Dedifferentiated amniotic fluid mesenchymal stem cell (primary cell): ENCODE measurements at regions not wholly inside any gene's neighbourhood (a gene's known extent, or its start where the extent isn't known, plus 50 kb on each side); places are given as distances from the start of the nearest gene placed in this dataset.

Experiments used
- DNase-seq: peaks from one replicate; pipeline ENCODE4 v3.0.0-alpha.2; 2016; ENCODE audit errors: extremely low spot score

DNA sequence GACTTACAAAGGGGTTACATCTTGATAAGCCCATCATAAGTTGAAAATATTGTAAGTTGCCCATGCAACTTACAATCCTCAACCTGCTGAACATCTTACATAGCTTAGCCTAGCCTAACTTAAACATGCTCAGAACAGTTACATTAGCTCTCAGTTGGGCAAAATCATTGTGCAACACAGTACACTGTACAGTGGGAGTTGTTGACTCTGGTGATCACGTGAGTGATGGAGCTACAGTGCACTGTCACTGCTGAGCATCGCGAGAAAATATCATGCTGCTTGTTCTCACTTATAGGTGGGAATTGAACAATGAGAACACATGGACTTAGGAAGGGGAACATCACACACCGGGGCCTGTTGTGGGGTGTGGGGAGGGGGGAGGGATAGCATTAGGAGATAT is 214.9 kb upstream of the ZMIZ1 start:
- no peak for DNase-seq

DNA sequence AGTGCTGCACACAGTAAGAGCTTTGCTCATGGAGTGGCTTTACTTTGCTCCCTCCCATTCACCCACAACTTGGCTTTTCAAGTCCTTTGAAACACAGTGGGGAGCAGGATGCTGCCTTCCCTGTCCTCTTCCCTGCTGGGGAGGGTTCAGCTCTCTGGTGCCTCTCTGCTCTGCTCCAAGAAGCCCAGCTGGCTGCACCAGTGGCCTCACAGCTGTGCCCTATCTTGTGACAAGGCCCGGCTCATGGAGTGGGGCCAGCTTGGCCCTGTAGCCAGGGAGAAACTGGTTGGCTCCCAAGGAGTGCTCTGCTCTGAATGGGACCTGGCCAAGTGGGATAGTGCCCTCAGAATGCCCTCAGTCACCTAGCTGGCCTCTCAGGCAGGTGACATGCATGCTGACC is 212.3 kb upstream of the ZMIZ1 start:
- no peak for DNase-seq

DNA sequence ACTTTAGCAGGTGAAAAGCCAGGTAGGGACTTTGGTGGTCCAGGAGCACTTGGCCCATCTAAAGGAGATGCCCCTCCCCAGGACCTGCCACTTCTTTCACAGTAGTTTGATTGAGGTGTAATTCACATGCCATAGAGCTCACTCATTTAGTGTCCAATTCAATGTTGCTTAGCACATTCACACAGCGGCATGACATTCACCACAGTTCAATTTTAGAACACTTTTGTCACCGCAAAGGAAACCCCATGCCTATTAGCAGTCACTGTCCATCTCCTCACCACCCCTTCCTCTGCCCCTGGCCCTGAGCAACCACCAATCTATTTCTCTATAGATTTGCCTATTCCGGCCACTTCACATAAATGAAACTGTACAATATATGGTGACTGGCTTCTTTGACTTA is 211.6 kb upstream of the ZMIZ1 start:
- no peak for DNase-seq

DNA sequence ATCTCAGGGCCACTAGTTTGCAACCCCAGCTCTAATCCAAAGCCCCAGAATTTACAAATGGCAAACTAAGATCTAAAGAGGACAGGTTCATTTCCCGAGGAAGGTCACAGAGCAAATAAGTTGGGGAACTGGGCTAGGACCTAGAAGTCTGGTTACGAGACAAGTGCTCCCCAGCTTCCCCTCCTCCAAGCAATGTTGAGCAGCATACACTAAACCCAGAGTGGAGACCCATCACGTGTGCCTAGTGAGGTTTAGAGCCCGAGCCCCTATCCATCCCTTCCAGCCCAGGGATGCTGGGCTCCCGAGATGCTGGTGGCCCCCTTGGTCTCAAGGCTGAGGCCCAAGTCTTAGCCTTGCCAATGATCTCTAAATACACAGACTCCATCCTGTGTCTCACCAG is 209.5 kb upstream of the ZMIZ1 start:
- DNase-seq, result no peak

DNA sequence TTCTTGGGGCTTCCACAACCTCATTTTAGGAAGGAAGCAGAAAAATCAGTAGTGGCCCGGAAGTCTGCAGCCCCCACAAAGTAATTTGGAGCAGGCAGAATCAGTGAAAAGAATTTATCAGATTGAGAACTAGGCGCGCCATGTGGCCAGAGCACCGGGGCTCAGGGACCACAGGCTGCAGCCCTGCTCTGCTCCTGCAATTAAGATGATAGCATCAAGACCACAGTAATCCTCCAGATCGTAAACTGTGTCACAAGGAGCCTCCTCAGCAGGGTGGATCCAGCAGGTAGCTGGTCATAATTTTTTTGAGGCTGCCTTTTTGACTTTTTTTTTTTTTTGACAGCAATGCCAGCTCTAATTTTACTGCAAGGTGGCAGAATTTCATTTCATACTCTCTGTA is 209.0 kb upstream of the ZMIZ1 start:
- no peak for DNase-seq

DNA sequence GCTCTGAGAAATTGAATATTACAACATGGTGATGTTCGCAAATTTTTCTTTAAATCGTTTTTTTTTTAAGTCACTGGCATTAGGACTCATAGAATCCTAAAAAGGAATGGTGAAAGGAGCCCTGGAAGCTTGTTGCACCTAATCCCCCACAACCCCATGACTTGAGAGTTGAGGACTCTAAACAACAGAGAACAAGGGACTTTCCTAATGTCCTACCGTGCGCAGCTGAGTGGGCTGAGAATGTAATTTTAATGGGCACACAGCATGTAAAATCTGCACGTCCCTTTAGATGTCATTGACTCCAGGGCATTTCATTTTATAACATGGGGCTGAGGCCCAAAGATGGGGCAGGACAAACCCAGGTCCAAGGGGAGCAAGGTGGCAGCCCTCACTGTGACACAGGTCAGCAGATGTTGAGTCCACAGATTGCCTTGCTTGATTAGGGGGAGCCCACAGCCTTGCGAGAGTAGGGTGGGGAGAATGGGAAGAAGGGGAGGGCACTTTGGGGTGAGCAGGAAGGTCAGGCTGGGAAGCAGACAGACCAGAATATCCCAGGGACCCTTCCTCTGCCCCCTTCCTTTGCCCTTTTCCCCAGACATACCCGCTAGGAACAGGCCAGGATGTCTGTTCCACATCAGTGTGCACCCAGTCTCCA is 208.4 kb upstream of the ZMIZ1 start:
- no peak for DNase-seq

DNA sequence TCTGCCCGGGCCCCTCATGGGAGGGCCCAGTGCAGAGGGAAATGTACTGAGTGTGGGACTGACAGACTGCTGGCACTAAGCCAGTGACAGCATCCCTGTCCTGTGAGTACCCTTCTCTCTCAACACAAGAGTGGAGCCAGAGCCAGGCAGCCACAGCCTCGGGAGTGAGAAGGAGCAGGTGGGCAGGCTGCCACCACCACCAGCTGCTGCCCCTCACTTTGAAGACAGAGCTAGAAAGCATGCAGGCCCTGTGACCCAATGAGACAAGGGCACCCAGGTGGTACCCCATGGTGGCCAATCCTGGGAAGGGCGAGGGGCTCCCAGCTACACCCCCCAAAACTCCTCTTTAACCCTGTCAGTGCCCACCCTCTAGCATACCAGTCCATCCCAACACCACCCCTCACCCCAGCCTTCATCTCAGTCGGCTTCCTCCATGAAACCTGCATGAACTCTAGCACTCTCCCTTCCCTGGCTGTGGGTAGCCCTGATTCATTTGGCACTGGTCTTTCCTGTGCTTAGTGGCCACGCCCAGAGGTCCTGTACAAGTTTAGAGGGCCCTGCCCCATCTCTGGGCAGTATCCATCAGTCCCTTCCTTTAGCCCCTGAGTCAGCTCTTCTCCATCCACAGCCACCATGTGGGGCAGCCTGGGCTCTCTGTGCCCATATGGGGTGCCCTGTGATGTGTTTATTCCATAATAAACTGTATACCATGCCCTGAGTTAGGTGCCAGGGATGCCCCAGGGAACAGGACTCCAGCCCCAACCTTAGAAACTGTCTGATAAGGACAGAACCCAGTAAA is 207.0 kb upstream of the ZMIZ1 start:
- no peak for DNase-seq

DNA sequence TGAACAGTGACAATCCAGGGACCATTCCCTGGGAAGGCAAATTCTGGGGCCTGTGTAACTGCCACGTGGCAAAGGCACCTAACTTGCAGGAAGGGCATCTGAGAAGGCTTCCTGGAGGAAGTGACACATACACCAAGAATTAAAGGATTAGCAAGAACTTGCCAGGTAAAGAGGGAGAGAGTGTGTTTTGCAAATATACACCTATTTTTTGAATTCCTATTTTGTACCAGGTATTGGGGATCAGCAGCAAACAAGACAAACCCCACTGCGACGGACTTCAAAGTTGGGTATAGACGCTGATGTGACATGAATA is 206.5 kb upstream of the ZMIZ1 start:
- no peak for DNase-seq

DNA sequence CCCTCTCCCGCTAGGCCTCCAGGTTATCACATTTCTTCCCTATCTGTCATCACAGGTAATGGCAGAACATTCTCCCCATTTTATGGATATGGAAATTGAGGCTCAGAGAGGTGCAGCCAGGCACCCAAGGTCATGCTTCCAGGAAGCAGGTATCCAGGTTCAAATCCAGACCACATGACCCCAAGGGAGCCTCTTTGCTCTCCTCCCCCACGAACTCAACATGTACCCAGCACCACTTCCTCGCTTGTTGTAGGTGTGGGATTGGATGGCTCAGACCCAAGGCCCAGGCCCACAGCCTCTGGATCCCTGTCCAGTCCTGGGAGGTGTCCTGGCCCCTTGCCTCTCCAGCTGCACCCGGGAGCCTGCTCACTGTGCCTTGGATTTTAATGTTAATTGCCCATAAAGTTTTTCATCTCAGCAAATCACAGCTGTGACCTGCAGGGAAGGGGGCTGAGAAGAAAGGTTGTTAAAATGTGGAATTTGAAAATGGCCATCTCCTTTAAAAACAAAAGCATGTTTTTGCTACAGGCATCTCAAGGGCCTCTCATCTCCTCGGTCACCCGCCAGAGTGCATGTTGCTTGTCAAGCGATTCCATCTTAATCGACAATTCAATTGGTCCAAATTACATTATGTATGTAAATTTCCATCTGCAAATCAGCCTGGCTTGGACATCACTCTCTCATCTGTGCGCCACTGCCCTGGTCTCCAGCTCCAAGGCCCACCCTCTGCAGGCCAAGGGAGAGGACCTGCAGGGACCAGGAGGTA is 205.4 kb upstream of the ZMIZ1 start:
- DNase-seq, result no peak

DNA sequence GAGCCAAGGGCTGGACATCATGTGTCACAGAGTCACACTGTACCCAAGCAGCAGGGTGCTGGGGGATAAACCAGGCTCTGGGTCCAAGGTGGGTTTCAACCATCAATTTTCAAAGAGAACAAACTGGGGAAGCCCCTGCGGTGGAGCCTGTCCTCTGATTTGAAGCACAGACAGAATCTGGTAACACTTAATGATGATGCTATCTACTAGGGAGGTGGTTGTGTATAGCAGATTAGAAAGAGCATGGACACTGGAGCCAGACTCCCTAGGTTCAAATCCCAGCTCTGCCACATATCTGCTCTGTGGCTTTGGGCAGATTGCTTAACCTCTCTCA is 204.9 kb upstream of the ZMIZ1 start:
- no peak for DNase-seq

DNA sequence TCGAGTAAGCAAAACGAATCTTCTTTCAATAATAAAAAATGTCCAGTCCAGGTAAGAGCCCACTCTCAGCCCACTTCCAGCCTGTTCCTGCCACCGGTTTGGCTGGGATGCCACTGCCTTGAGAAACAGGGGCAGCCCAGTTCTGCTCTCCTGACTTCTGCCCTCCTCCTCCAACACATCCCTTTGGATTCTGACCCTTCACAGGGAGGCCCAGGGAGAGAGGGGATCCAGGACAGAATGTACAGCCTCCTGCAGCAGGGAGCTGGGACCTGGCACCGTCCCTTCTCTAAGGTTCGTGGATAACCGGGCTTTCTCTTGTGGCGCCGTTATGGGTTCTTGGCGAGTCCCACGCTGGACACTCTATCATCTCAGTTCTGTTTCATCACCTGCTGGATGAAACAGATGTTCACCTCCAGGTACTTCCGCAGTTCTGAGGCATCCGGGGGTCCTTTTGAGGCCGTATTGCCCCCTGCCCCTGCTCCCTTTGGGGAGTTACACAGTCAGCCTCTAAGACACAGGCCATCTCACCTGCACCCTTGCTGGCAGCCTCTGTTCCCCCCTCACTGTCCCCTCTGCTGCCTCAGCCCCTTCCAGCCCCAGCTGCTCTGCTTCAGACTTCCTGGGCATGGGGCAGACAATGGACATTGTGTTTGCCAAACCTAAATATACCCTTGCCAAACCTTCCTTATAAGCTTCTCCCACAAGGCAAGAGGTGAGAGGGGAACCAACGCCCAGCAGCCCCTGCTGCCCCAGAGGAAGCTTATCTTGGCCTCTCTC is 203.8 kb upstream of the ZMIZ1 start:
- DNase-seq, result no peak

DNA sequence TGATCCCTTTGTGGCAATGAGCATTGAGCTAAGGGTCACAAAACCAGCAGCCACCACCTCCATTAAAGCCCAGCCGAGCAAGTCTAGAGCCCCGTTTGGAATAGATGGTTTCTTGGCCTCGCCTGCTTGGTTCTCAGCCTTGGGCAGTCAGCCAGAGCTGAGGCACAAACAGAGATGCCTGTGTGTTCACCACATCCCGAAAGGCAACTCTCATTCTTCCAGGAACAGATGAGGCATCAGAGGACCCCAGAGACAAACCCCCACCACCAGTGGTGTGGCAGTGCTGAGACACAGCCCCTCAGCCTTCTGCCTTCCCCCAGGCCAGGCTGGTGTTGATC is 203.3 kb upstream of the ZMIZ1 start:
- no peak for DNase-seq

DNA sequence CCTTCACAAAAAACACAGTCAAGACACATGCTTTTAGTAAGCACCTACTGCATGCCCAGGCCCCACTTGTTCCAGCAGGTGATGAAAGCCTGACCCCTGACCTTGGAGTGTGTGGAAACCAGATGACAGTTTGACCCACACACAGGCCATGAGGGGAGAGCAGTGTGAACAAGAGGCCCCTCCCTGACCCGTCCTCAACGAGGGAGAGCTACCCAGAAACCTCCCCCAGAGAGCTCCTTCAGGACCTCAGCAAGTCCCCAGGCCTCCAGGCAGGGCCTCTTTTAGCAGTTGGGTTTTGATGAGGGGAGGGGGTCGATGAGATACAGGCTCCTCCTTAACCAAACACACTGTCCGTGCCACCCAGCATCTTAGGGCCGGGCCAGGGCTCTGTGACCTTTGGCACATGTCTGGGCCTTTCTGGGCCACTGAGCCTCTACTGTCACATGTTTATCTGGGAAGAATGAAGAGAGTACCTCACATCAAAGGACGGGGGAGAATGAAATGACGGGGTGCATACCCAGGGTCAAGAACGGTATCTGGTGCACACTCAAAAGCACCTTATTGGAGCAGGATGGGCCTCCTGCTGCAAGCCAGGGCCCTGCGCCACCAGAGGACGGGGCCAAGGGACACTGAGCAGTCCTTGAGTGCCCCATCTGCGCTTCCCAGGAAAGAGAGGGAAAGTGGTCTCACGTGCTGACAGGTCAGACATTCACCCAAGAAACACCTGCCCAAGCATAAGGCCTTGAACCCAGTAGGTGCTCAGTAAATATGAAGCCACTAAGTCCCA is 202.6 kb upstream of the ZMIZ1 start:
- DNase-seq, result no peak

DNA sequence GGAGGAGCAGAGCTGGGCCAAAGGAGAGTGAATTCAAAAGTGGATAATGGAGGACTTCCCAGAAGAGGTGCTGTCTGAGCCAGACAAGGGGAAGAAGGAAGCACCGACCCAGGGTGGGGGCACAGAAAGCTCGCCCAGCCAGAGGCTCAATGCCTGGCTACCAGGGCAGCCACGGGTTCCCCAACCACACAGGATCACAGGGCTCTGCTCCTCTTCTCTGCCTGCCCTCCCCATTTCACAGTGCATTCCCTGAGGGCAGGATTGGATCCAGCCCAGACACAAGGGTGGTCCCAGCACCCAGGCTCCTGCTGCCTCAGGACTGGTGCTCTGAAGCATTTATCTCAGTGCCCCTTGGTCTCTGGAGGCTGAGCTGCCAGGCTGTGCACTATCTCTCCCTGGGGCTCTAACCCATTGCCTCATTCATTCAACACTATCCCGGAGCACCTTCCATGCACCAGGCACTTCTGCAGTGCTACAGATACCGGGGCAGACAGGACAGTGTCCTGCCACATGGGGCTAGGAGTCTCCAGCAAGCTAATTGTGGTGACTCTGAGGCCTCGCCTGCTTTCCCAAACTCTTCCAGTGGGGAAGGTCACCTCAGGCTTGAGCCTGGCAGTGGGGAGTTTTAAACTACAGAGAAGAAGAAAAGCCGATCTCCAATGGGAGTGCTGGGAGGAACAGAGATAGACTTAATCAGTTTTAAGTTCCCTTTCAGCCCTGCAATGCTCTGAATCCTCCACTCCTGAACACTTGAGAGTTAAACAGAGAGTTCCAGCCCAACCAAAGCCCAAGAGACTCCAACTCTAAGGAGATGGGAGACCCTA is 201.8 kb upstream of the ZMIZ1 start:
- no peak for DNase-seq

DNA sequence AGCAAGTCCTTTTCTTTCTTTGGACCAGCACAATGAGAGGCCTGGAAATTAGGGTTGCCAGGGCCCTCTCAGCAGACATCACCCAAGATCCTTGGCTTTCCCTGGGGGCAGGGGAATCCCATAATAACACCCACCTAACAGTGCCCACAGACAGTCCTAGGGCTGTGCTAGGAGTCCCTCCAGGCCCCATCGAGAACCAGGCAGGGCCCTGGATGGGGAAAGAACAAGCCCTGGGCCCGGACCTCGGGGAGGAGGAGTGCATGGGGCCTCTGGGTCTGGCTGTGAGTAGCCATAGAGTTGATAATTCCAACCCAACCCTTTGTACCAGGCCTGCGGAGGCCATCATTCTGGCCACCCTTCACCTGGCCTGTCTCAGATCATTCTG is 201.2 kb upstream of the ZMIZ1 start:
- DNase-seq, result no peak

DNA sequence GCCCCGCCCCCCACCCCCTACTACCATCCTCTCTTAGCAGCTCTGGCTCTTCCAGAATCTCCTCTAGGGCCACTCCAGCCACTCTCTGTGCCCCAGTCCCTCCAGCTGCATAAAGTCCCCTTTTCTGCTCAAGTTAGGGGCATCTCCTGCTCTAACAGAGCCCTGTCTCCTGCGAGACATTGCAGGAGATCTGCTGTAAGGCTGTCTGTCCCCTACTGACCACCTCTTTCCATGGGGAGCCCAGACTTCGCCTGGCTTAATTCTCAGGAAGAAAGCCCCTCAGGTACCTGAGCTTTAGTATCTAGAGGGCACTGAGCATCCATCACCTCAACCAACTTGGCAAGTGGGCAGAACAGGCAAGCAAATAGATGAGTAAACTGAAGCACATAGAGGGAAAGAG is 200.7 kb upstream of the ZMIZ1 start:
- no peak for DNase-seq

DNA sequence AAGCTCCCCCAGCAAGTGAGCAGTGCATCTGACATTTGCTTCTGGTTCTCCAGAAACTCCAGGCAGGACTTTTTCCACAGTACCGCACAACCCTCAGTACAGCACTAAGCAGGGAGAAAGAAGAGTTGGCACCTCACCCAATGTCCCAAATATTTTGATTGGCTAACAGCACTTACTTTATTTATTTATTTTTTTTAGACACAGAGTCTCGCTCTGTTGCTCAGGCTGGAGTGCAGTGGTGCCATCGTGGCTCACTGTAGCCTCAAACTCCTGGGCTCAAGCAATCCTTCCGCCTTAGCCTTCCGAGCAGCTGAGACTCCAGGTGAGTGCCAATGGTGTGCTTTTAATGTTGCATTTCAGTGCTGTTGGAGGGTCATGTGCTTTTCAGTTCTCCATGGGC is 200.3 kb upstream of the ZMIZ1 start:
- no peak for DNase-seq

DNA sequence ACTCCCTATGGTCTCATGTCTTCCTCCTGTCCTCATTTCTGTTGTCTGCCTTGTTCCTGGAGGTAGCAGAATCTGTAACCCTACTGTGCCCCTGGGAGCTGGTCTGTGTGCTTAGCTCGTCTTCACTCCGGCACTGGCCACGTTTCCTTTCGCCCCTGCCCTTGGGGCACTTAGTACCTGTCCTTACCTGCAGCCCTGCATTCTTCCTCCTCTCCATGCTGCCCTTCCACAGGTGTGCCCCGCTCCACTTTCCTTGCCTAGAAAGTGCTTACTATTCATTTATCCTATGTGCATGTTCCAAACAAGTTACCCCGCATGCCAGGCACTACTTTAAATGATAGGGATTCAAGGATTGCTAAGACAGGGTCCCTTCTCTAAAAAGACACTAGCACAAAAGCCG is 199.9 kb upstream of the ZMIZ1 start:
- no peak for DNase-seq

DNA sequence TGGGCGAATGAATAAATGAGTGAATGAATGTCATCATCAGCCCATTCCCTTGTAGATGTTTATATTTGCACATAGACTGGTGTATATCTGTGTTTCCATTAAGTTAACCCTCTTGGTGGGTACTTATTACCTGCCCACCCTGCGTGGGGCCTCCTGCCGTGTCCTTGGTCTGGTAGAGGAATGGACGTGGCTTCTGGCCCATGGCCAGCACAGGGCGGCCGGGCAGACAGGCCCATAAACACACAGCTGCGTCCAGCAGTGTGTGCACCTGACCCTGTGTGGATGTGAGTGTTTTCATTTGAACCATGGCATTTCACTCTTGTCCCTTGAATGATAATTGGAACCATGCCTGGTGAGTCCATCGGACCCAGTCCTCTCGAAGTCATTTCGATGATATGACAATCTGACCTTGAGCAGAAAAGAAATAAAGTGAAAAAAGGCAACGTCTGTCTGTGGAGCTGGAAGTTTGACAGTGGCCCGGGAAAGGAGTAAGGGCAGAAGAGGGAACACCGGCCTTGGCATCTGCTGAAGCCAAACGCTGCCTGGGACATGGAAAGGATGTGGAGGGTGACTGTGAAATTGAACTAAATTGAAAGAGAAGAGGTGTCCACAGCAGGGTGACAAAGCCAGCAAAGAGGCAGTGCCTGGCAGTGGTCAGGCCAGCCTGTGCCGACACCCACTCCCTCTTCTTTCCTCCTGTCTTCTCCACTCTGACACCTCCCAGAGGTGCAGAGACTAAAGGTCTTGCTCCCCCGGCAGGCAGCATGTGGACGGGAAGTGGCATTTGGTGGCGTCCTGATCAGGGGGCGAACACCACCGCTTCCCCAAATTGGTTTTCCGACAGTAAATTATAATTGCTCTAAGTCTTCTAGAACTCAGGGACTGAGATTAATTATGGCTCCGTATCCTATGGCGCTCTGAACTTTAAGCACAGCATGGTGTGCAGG is 199.0 kb upstream of the ZMIZ1 start:
- no peak for DNase-seq

DNA sequence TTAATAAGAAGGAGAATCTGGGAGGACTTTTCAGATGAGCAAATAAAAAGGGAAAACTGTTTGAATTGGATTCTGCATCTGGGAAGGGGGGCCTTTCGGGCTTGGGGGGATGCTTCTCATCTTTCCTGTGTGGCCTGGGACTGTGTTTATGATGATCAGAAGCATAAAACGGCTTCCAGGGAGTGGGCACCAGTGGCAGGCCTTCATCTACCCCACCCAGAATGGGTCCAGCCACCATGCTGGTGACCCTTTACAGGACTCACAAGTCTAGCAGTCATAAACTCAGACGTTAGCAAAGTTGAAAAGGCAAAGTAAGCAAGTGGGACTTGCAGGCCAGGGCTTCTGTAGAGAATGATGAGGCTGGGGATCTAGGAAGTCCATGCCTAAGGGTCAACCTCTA is 198.3 kb upstream of the ZMIZ1 start:
- DNase-seq, result no peak
